ENCODE measurements at regions not wholly inside any gene's neighbourhood (a gene's known extent, or its start where the extent isn't known, plus 50 kb on each side); places are given as distances from the start of the nearest gene placed in this dataset.

GRCh38 chr14:104339361-104339760 is 201.0 kb downstream of the KIF26A start:
- TF ChIP-seq ZNF530 (tag by site-specific recombination; IDR thresholded peaks at IDR 0.05; ENCODE audit: low read depth): no peak
- no peak for TF ChIP-seq MZF1 (tag by site-specific recombination; IDR thresholded peaks at IDR 0.05; ENCODE audit: borderline replicate concordance)
- TF ChIP-seq PATZ1 (tag by site-specific recombination; IDR thresholded peaks at IDR 0.05): no peak
- TF ChIP-seq, protein P1, sequence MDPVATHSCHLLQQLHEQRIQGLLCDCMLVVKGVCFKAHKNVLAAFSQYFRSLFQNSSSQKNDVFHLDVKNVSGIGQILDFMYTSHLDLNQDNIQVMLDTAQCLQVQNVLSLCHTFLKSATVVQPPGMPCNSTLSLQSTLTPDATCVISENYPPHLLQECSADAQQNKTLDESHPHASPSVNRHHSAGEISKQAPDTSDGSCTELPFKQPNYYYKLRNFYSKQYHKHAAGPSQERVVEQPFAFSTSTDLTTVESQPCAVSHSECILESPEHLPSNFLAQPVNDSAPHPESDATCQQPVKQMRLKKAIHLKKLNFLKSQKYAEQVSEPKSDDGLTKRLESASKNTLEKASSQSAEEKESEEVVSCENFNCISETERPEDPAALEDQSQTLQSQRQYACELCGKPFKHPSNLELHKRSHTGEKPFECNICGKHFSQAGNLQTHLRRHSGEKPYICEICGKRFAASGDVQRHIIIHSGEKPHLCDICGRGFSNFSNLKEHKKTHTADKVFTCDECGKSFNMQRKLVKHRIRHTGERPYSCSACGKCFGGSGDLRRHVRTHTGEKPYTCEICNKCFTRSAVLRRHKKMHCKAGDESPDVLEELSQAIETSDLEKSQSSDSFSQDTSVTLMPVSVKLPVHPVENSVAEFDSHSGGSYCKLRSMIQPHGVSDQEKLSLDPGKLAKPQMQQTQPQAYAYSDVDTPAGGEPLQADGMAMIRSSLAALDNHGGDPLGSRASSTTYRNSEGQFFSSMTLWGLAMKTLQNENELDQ (tag by site-specific recombination; IDR thresholded peaks at IDR 0.05; ENCODE audit: low read depth): no peak
- TF ChIP-seq ZNF416 (tag by site-specific recombination; IDR thresholded peaks at IDR 0.05): no peak
- no peak for TF ChIP-seq ZXDB (tag by site-specific recombination; IDR thresholded peaks at IDR 0.05)
- TF ChIP-seq, protein P2, sequence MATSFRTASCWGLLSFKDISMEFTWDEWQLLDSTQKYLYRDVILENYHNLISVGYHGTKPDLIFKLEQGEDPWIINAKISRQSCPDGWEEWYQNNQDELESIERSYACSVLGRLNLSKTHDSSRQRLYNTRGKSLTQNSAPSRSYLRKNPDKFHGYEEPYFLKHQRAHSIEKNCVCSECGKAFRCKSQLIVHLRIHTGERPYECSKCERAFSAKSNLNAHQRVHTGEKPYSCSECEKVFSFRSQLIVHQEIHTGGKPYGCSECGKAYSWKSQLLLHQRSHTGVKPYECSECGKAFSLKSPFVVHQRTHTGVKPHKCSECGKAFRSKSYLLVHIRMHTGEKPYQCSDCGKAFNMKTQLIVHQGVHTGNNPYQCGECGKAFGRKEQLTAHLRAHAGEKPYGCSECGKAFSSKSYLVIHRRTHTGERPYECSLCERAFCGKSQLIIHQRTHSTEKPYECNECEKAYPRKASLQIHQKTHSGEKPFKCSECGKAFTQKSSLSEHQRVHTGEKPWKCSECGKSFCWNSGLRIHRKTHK (tag by site-specific recombination; IDR thresholded peaks at IDR 0.05): no peak
- no peak for TF ChIP-seq ZNF114 (tag by site-specific recombination; IDR thresholded peaks at IDR 0.05)
- no peak for TF ChIP-seq ZNF585B (tag by site-specific recombination; IDR thresholded peaks at IDR 0.05)
- TF ChIP-seq, protein P3, sequence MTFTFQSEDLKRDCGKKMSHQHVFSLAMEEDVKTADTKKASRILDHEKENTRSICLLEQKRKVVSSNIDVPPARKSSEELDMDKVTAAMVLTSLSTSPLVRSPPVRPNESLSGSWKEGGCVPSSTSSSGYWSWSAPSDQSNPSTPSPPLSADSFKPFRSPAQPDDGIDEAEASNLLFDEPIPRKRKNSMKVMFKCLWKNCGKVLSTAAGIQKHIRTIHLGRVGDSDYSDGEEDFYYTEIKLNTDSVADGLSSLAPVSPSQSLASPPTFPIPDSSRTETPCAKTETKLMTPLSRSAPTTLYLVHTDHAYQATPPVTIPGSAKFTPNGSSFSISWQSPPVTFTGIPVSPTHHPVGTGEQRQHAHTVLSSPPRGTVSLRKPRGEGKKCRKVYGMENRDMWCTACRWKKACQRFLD (tag by site-specific recombination; IDR thresholded peaks at IDR 0.05): no peak
- no peak for TF ChIP-seq ZFP69B (tag by site-specific recombination; IDR thresholded peaks at IDR 0.05)
- TF ChIP-seq, protein P4, sequence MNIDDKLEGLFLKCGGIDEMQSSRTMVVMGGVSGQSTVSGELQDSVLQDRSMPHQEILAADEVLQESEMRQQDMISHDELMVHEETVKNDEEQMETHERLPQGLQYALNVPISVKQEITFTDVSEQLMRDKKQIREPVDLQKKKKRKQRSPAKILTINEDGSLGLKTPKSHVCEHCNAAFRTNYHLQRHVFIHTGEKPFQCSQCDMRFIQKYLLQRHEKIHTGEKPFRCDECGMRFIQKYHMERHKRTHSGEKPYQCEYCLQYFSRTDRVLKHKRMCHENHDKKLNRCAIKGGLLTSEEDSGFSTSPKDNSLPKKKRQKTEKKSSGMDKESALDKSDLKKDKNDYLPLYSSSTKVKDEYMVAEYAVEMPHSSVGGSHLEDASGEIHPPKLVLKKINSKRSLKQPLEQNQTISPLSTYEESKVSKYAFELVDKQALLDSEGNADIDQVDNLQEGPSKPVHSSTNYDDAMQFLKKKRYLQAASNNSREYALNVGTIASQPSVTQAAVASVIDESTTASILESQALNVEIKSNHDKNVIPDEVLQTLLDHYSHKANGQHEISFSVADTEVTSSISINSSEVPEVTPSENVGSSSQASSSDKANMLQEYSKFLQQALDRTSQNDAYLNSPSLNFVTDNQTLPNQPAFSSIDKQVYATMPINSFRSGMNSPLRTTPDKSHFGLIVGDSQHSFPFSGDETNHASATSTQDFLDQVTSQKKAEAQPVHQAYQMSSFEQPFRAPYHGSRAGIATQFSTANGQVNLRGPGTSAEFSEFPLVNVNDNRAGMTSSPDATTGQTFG (tag by site-specific recombination; IDR thresholded peaks at IDR 0.05; ENCODE audit: borderline replicate concordance): no peak
- TF ChIP-seq ZNF24 (tag by site-specific recombination; IDR thresholded peaks at IDR 0.05): no peak
- no peak for TF ChIP-seq ZNF707 (tag by site-specific recombination; IDR thresholded peaks at IDR 0.05)
- no peak for TF ChIP-seq ZNF76 (tag by site-specific recombination; IDR thresholded peaks at IDR 0.05; ENCODE audit: borderline replicate concordance, low read depth)
- TF ChIP-seq CTCF (tag by site-specific recombination; IDR thresholded peaks at IDR 0.05): no peak
- no peak for TF ChIP-seq ZNF596 (tag by site-specific recombination; IDR thresholded peaks at IDR 0.05)
- Histone ChIP-seq H3K36me3 (ENCODE audit: control insufficient read depth in 2 of 2, insufficient read depth in 1 of 2, low read length in 2 of 2) (no peaks in the 10 kb centered on the region), H3K9me3 (ENCODE audit: control insufficient read depth, insufficient read depth, low read depth, low read length) (no peaks in the 10 kb centered on the region), H3K4me3 (ENCODE audit: low read depth, low read length) (no peak overlapping the region), H3K27ac (ENCODE audit: extremely low read depth, low read depth, low read length) (no peak overlapping the region), H3K4me1 (ENCODE audit: control insufficient read depth, insufficient read depth, low read length) (no peaks in the 10 kb centered on the region)
- POLR2A ChIA-PET: no interaction called here
- CTCF ChIA-PET: interaction anchor here (1.9 kb wide), 1 partner anchor 223 kb away, joined by 3 read pairs; no protein-coding TSS in a partner anchor

Measured in HEK293 (cell line).